GM18505 (cell line): ENCODE measurements at regions not wholly inside any gene's neighbourhood (a gene's known extent, or its start where the extent isn't known, plus 50 kb on each side); places are given as distances from the start of the nearest gene placed in this dataset.
"Not testable (repeated sequence)": the region's sequence is repeated elsewhere in the genome, so short reads cannot be mapped to it uniquely, and the experiment has no call there.

Experiments used
- ATAC-seq: cut with Tn5 transposase; IDR thresholded peaks from one replicate; pipeline ENCODE4 v1.9.1; 2021; ENCODE audit not compliant: unreplicated experiment
- POLR2A ChIP-seq: IDR thresholded peaks from 4 replicates; pipeline ENCODE4 v1.6.1; 2011; ENCODE audit warnings: borderline replicate concordance; ENCODE audit not compliant: insufficient read depth, insufficient read length; ENCODE audit errors: extremely low read depth

- TF ChIP-seq POLR2A, result no peak
- no peak for ATAC-seq
These were observed 132.9 kb upstream of the GRIA1 start for GRCh38 chr5:153357493-153358112.

- no peak for TF ChIP-seq POLR2A
- ATAC-seq, result peak; percentile 97
These were observed 132.0 kb upstream of the GRIA1 start for GRCh38 chr5:153358315-153358976.

- no peak for TF ChIP-seq POLR2A
- no peak for ATAC-seq
These were observed 129.6 kb upstream of the GRIA1 start for GRCh38 chr5:153360860-153361259.

GRCh38 chr5:153361735-153362409 is 128.6 kb upstream of the GRIA1 start:
- no peak for TF ChIP-seq POLR2A

GRCh38 chr5:153365547-153365946 is 124.9 kb upstream of the GRIA1 start:
- ATAC-seq, result peak; percentile 73
- no peak for TF ChIP-seq POLR2A

More at GRCh38 chr5:153361735-153362409, 128.6 kb upstream of the GRIA1 start:
- ATAC-seq, result no peak

- TF ChIP-seq POLR2A, result no peak
- no peak for ATAC-seq
These were observed 123.0 kb upstream of the GRIA1 start for GRCh38 chr5:153367466-153367865.

GRCh38 chr5:153372425-153373129 is 117.9 kb upstream of the GRIA1 start:
- TF ChIP-seq POLR2A, result no peak
- no peak for ATAC-seq

- no peak for TF ChIP-seq POLR2A
- no peak for ATAC-seq
These were observed 117.4 kb upstream of the GRIA1 start for GRCh38 chr5:153373130-153373498.

GRCh38 chr5:153381630-153382029 is 108.8 kb upstream of the GRIA1 start:
- ATAC-seq, result not testable (repeated sequence)

GRCh38 chr5:153390569-153390968 is 99.9 kb upstream of the GRIA1 start:
- no peak for ATAC-seq
- no peak for TF ChIP-seq POLR2A

GRCh38 chr5:153399595-153399994 is 90.9 kb upstream of the GRIA1 start:
- no peak for ATAC-seq
- no peak for TF ChIP-seq POLR2A

- no peak for ATAC-seq
- no peak for TF ChIP-seq POLR2A
These were observed 89.5 kb upstream of the GRIA1 start for GRCh38 chr5:153400931-153401330.

- TF ChIP-seq POLR2A, result no peak
- ATAC-seq, result no peak
These were observed 87.9 kb upstream of the GRIA1 start for GRCh38 chr5:153402550-153402949.

GRCh38 chr5:153403470-153403869 is 87.0 kb upstream of the GRIA1 start:
- TF ChIP-seq POLR2A, result no peak
- no peak for ATAC-seq

- no peak for ATAC-seq
- TF ChIP-seq POLR2A, result no peak
These were observed 85.7 kb upstream of the GRIA1 start for GRCh38 chr5:153404747-153405146.
